Neuronal stem cell (in vitro differentiated cells): ENCODE measurements at regions not wholly inside any gene's neighbourhood (a gene's known extent, or its start where the extent isn't known, plus 50 kb on each side); places are given as distances from the start of the nearest gene placed in this dataset.
A peak's percentile ranks its signal among the peaks of the same experiment; 100 is the strongest.

Experiments used
- DNase-seq: peaks from one replicate; pipeline ENCODE4 v3.0.0-alpha.2; 2013; ENCODE audit warnings: low spot score
- H2AFZ ChIP-seq: one replicate; pipeline ENCODE4 v1.6.1; 2013; ENCODE audit warnings: mild to moderate bottlenecking, low read length, inconsistent platforms
- H2AK5ac ChIP-seq: 2 replicates; pipeline ENCODE4 v1.6.1; 2013; ENCODE audit warnings: low read depth, mild to moderate bottlenecking, inconsistent platforms, low read length, moderate library complexity, mixed read lengths
- H2BK120ac ChIP-seq: 2 replicates; pipeline ENCODE4 v1.6.1; 2013; ENCODE audit warnings: low read depth, mild to moderate bottlenecking, inconsistent platforms, low read length, moderate library complexity, mixed read lengths
- H2BK12ac ChIP-seq: one replicate; pipeline ENCODE4 v1.6.1; 2013; ENCODE audit warnings: low read length, inconsistent platforms
- H2BK15ac ChIP-seq: 2 replicates; pipeline ENCODE4 v1.6.1; 2013; ENCODE audit warnings: mild to moderate bottlenecking, low read length, inconsistent platforms, mixed read lengths
- H2BK5ac ChIP-seq: one replicate; pipeline ENCODE4 v1.6.1; 2013; ENCODE audit warnings: inconsistent platforms, mild to moderate bottlenecking, low read length, moderate library complexity
- H3K14ac ChIP-seq: one replicate; pipeline ENCODE4 v1.6.1; 2013; ENCODE audit warnings: low read length, inconsistent platforms
- H3K18ac ChIP-seq: 2 replicates; pipeline ENCODE4 v1.6.1; 2013; ENCODE audit warnings: low read length, inconsistent platforms
- H3K23ac ChIP-seq: 2 replicates; pipeline ENCODE4 v1.6.1; 2013; ENCODE audit warnings: low read depth, mild to moderate bottlenecking, mixed read lengths, low read length, inconsistent platforms; ENCODE audit not compliant: poor library complexity
- H3K27ac ChIP-seq: replicated peaks from 3 replicates; pipeline ENCODE4 v1.5.1; 2013; ENCODE audit warnings: low read length, inconsistent platforms
- H3K27me3 ChIP-seq, 3 experiments: 2 replicates each; pipeline ENCODE4 v1.6.1; 2013; ENCODE audit warnings: low read length in 3 of 3, mild to moderate bottlenecking in 2 of 3, inconsistent platforms in 1 of 3, low read depth in 1 of 3, mixed read lengths in 1 of 3, moderate library complexity in 1 of 3; ENCODE audit not compliant: control insufficient read depth in 3 of 3, insufficient read depth in 3 of 3
- H3K36me3 ChIP-seq, 2 donors: replicated peaks in 1 of 2; 2 replicates each; pipeline ENCODE4 v1.6.1; 2013; ENCODE audit warnings: low read length in 2 of 2; ENCODE audit not compliant: control insufficient read depth in 2 of 2, insufficient read depth in 2 of 2
- H3K4ac ChIP-seq: 2 replicates; pipeline ENCODE4 v1.6.1; 2013; ENCODE audit warnings: inconsistent platforms, mild to moderate bottlenecking, low read length, moderate library complexity
- H3K4me1 ChIP-seq, 2 donors: 1 replicate in 1 of 2; 2 replicates in 1 of 2; pipeline ENCODE4 v1.6.1; 2013; ENCODE audit warnings: low read length in 2 of 2, low read depth in 1 of 2; ENCODE audit not compliant: control insufficient read depth in 2 of 2, insufficient read depth in 1 of 2
- H3K4me2 ChIP-seq: one replicate; pipeline ENCODE4 v1.6.1; 2013; ENCODE audit warnings: mild to moderate bottlenecking, low read length, inconsistent platforms; ENCODE audit not compliant: insufficient read depth, poor library complexity, severe bottlenecking
- H3K4me3 ChIP-seq, 2 donors: 2 replicates each; pipeline ENCODE4 v1.5.1; 2013; ENCODE audit warnings: low read length in 2 of 2, mild to moderate bottlenecking in 2 of 2, inconsistent platforms in 1 of 2, moderate library complexity in 1 of 2
- H3K79me1 ChIP-seq: one replicate; pipeline ENCODE4 v1.6.1; 2013; ENCODE audit warnings: low read depth, mild to moderate bottlenecking, inconsistent platforms, low read length, moderate library complexity
- H3K9ac ChIP-seq: one replicate; pipeline ENCODE4 v1.6.1; 2013; ENCODE audit warnings: mild to moderate bottlenecking, low read depth, low read length, inconsistent platforms; ENCODE audit not compliant: poor library complexity
- H3K9me3 ChIP-seq, 2 donors: replicated peaks in 1 of 2; 2 replicates each; pipeline versions ENCODE3 to v1.6.1; 2013; ENCODE audit warnings: low read length in 2 of 2, mild to moderate bottlenecking in 2 of 2, inconsistent platforms in 1 of 2, low read depth in 1 of 2, mixed read lengths in 1 of 2, moderate library complexity in 1 of 2; ENCODE audit not compliant: control insufficient read depth in 2 of 2, insufficient read depth in 1 of 2
- H4K8ac ChIP-seq: one replicate; pipeline ENCODE4 v1.6.1; 2013; ENCODE audit warnings: low read depth, mild to moderate bottlenecking, inconsistent platforms, low read length, moderate library complexity
- H4K91ac ChIP-seq: one replicate; pipeline ENCODE4 v1.6.1; 2013; ENCODE audit warnings: low read length, low read depth, mild to moderate bottlenecking, inconsistent platforms; ENCODE audit not compliant: poor library complexity
- WGBS, 2 donors: extraction: QIAGEN DNeasy Blood & Tissue Kit; methylation state at CpG; one replicate each; pipeline ENCODE4 v1.1.7; 2013; ENCODE audit warnings: missing lambda C conversion rate in 2 of 2, mixed read lengths in 1 of 2; ENCODE audit not compliant: insufficient read length in 2 of 2, insufficient replicate concordance in 1 of 2; ENCODE audit errors: extremely low coverage in 2 of 2; 5-methylcytosine and 5-hydroxymethylcytosine counted together

GRCh38 chr1:115547696-115548095 lies 94.1 kb upstream of the VANGL1 start:
- Histone ChIP-seq H3K18ac (no peak overlapping the region), H3K4me1 (peaks cover 5 to 10% of the 10 kb centered on the region in 2 donors), H3K23ac (no peak overlapping the region), H3K4me2 (no peak overlapping the region), H4K8ac (no peak overlapping the region), H3K4ac (no peak overlapping the region), H2BK15ac (no peak overlapping the region), H4K91ac (no peak overlapping the region), H3K9ac (no peak overlapping the region), H3K27ac (no peak overlapping the region), H2AK5ac (no peak overlapping the region), H3K79me1 (no peaks in the 10 kb centered on the region), H2AFZ (no peak overlapping the region), H3K9me3 (no peaks in the 10 kb centered on the region), H3K4me3 (no peak overlapping the region), H3K14ac (no peak overlapping the region), H2BK120ac (no peak overlapping the region), H2BK12ac (no peak overlapping the region), H3K36me3 (no peaks in the 10 kb centered on the region), H3K27me3 (no peaks in the 10 kb centered on the region), H2BK5ac (no peak overlapping the region)
- no peak for DNase-seq
- WGBS, 2 donors: no CpG with 5 or more reads among the region's 6 CpGs

DNA sequence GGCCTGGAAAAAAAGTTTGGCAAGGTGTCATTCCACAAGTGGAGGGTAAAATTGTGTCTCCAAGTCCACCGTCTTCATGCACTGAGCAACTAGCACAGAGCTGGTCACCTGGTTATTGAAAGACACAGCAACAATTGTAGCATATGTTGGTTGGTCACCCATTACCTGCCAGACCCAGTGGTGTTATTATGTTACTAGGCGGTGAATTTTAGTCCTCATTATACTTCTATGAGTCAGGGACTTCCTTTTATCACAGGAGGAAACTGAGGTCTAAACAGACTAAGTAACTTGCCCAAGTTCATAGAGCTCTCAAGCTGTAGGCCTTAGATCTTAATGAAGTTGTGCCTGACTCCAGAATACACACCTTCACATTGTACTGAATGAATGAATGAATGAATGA lies 94.9 kb upstream of the VANGL1 start:
- no peak overlapping the region for H3K9ac ChIP-seq
- H3K9me3 ChIP-seq: no peaks in the 10 kb centered on the region
- DNase-seq: no peak
- no peak overlapping the region for H3K14ac ChIP-seq
- H3K36me3 ChIP-seq: no peaks in the 10 kb centered on the region
- H3K79me1 ChIP-seq: no peaks in the 10 kb centered on the region
- no peak overlapping the region for H4K91ac ChIP-seq
- no peak overlapping the region for H4K8ac ChIP-seq
- no peak overlapping the region for H3K27ac ChIP-seq
- H2BK5ac ChIP-seq: no peak overlapping the region
- H2AK5ac ChIP-seq: no peak overlapping the region
- no CpG with 5 or more reads among the region's 2 CpGs for WGBS, 2 donors
- no peak overlapping the region for H3K18ac ChIP-seq
- peaks cover 5 to 10% of the 10 kb centered on the region in 2 donors for H3K4me1 ChIP-seq
- no peak overlapping the region for H2AFZ ChIP-seq
- H3K4me3 ChIP-seq: no peak overlapping the region
- H3K4me2 ChIP-seq: no peak overlapping the region
- H2BK12ac ChIP-seq: no peak overlapping the region
- no peak overlapping the region for H2BK120ac ChIP-seq
- H3K27me3 ChIP-seq: no peaks in the 10 kb centered on the region
- H2BK15ac ChIP-seq: no peak overlapping the region
- H3K4ac ChIP-seq: no peak overlapping the region
- H3K23ac ChIP-seq: no peak overlapping the region

DNA sequence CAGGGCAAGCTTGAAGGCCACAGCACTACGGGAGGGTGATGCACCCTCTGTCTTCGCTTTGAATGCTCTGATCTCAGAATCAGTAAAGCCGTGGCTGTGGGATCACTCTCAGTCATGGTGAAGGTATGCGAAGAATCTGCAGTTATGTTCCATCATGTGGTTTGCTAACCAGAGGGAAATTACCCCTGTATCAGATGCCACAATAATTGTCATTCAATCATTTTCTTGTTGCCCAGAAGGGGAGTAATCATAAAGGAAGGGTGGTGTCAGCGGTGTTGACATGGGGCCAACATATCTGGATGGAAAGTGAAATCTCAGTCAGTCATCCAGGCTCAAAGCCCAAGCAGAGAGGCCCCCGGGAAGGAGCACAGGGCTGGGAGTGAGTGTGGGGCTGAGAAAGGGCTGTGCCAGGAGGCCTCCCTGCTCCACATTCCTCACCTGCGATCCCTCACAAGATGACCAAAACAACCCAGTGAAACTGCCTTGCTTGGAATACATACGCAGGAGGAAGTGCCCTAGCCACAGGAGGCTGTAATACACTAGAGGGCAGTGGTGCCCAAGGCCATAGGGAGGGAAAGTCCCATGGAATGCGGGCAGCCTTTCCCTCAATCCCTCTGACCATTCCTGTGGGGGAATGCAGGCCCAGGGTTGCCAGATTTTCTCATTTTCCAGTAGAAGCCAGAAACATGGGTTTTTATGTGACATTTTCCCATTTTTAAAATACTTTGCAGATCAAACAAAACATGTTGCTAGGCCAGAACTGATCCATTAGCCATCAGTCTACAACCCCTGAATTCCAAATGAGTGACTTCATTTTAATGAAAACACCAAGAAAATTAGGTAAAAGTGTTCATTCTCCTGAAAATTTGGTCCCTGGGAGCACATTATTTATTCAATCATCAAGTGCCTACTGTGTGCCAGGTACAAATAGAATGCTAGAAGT lies 95.7 kb upstream of the VANGL1 start:
- Histone ChIP-seq H2BK120ac (no peak overlapping the region), H2AFZ (peak overlapping the region; percentile 43), H3K4me3 (no peak overlapping the region), H2BK15ac (no peak overlapping the region), H3K9me3 (no peaks in the 10 kb centered on the region), H3K4me2 (no peak overlapping the region), H3K4ac (no peak overlapping the region), H3K79me1 (no peaks in the 10 kb centered on the region), H3K9ac (no peak overlapping the region), H3K23ac (no peak overlapping the region), H3K18ac (no peak overlapping the region), H2BK5ac (no peak overlapping the region), H2AK5ac (no peak overlapping the region), H2BK12ac (no peak overlapping the region), H3K36me3 (no peaks in the 10 kb centered on the region), H4K91ac (no peak overlapping the region), H3K4me1 (peaks cover 5 to 10% of the 10 kb centered on the region in 2 donors), H3K27ac (peak overlapping the region; percentile 32), H4K8ac (no peak overlapping the region), H3K27me3 (no peaks in the 10 kb centered on the region), H3K14ac (no peak overlapping the region)
- WGBS, 2 donors: no CpG with 5 or more reads among the region's 9 CpGs
- DNase-seq: no peak

DNA sequence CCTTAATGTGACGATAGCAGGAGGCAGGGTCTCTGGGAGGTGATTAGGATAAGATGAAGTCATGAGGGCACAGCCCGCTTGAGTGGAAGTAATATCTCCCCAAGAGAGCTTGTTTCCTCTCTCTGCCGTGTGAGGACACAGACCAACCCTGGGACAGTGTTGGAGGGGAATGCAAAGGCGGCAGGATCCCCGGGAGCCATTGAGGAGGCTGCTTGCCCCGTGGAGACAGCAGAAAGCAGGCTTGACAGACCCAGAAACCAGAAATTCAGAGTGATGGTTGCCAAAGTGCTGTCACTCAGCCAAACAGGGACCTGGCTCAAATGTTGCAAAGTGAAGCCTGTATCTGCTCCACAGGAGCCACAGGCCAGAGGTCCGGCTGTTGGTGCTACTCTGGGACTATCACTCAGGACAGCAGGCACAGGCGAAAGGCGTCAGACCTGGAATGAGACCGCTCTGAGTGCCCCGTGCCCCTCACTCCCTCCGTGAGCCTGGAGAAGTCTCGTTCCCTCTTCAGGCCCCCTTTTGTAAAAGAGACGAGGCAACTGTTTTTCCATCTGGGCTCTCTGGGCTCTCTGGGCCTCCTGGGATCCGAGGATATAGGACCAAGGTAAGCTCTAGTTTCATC lies 96.6 kb upstream of the VANGL1 start:
- H2BK120ac ChIP-seq: no peak overlapping the region
- H4K91ac ChIP-seq: no peak overlapping the region
- H3K27me3 ChIP-seq: no peaks in the 10 kb centered on the region
- no peak overlapping the region for H3K4me2 ChIP-seq
- H2AFZ ChIP-seq: peak overlapping the region; percentile 43
- H3K4ac ChIP-seq: no peak overlapping the region
- H3K27ac ChIP-seq: no peak overlapping the region
- peak overlapping the region; percentile 26 for H2BK5ac ChIP-seq
- H3K9ac ChIP-seq: peak overlapping the region; percentile 9
- no peak overlapping the region for H2BK12ac ChIP-seq
- H3K18ac ChIP-seq: peak overlapping the region; percentile 63
- no peak overlapping the region for H3K23ac ChIP-seq
- no peak overlapping the region for H2BK15ac ChIP-seq
- H3K4me1 ChIP-seq: peaks cover 5 to 10% of the 10 kb centered on the region in 2 donors
- no peak overlapping the region for H2AK5ac ChIP-seq
- WGBS, 2 donors: no CpG with 5 or more reads among the region's 15 CpGs
- H3K36me3 ChIP-seq: no peaks in the 10 kb centered on the region
- DNase-seq: no peak
- H3K14ac ChIP-seq: peak overlapping the region; percentile 48
- no peak overlapping the region for H4K8ac ChIP-seq
- no peak overlapping the region for H3K4me3 ChIP-seq
- H3K79me1 ChIP-seq: no peaks in the 10 kb centered on the region
- no peaks in the 10 kb centered on the region for H3K9me3 ChIP-seq
